Stimulated activated CD4-positive, alpha-beta T cell treated with anti-CD3 and anti-CD28 coated beads, Interleukin-4, amount 100 ng/mL, for 24 hours (primary cell): ENCODE measurements at regions not wholly inside any gene's neighbourhood (a gene's known extent, or its start where the extent isn't known, plus 50 kb on each side); places are given as distances from the start of the nearest gene placed in this dataset.

ENCODE experiments used
- DNase-seq: peaks from one replicate; pipeline ENCODE4 v3.0.0-alpha.2; 2020

DNA sequence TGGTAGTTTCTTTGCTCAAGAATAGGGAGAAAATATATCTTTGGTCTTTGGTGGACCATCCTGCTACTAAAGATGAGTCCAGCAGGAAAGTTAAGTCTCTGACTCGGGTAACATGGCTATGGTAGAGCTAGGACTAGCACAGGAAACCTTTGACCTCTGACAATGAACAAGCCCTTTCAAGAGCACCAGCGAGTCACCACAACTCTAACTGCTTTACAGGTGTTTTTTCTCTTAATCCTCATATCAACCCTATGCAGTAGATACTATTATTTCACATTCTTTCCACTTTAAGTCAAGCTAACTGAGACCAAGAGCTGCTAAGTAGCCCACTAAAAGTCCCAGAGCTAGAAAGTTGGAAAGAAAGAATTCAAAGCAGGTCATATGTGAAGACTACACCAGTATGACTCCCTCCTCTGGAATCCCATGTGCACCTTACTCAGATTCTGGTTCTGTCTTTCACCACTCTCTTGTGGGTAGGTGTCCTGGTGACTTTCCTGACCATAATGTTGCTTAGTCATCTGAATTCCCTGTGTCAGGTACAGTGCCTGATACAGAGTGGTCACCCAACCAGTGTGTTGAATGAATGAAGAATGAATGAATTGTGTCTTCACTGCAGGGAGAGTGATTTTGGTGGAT, 53.8 kb upstream of the ME3 start:
- DNase-seq, result no peak

- DNase-seq, result no peak
Measured at GRCh38 chr11:86724137-86724536, 51.7 kb upstream of the ME3 start.

GRCh38 chr11:86723281-86723680, 50.9 kb upstream of the ME3 start:
- DNase-seq, result no peak

- DNase-seq, result no peak
Measured at GRCh38 chr11:86722748-86723147, 50.3 kb upstream of the ME3 start.
